NCI-H1105 (cell line): ENCODE measurements at regions not wholly inside any gene's neighbourhood (a gene's known extent, or its start where the extent isn't known, plus 50 kb on each side); places are given as distances from the start of the nearest gene placed in this dataset.

Experiments used
- DNase-seq: peaks from one replicate; lab custom pipeline; 2025; lab: John Stamatoyannopoulos, UW

- DNase-seq, result no peak
Measured at GRCh38 chr5:74424162-74424868, 216.2 kb downstream of the ENC1 start.

- DNase-seq, result no peak
Measured at GRCh38 chr5:74423383-74423782, 217.1 kb downstream of the ENC1 start.

GRCh38 chr5:74422671-74423070, 217.9 kb downstream of the ENC1 start:
- no peak for DNase-seq

- no peak for DNase-seq
Measured at GRCh38 chr5:74422030-74422429, 218.5 kb downstream of the ENC1 start.

GRCh38 chr5:74421377-74421776, 219.2 kb downstream of the ENC1 start:
- DNase-seq, result no peak

GRCh38 chr5:74420947-74421346, 219.6 kb downstream of the ENC1 start:
- DNase-seq, result no peak

GRCh38 chr5:74420220-74420619, 220.3 kb downstream of the ENC1 start:
- no peak for DNase-seq

GRCh38 chr5:74419468-74419867, 221.1 kb downstream of the ENC1 start:
- DNase-seq, result no peak

- DNase-seq, result no peak
Measured at GRCh38 chr5:74418709-74419108, 221.8 kb downstream of the ENC1 start.

- DNase-seq, result no peak
Measured at GRCh38 chr5:74418261-74418660, 222.3 kb downstream of the ENC1 start.

- DNase-seq, result no peak
Measured at GRCh38 chr5:74415695-74416102, 224.8 kb downstream of the ENC1 start.

GRCh38 chr5:74414228-74414627, 226.3 kb downstream of the ENC1 start:
- no peak for DNase-seq

- no peak for DNase-seq
Measured at GRCh38 chr5:74413403-74414048, 227.0 kb downstream of the ENC1 start.

- no peak for DNase-seq
Measured at GRCh38 chr5:74412066-74412465, 228.5 kb downstream of the ENC1 start.

GRCh38 chr5:74409712-74410111, 230.8 kb downstream of the ENC1 start:
- DNase-seq, result no peak

GRCh38 chr5:74409166-74409706, 231.3 kb downstream of the ENC1 start:
- DNase-seq, result peak; percentile 37

- no peak for DNase-seq
Measured at GRCh38 chr5:74408150-74409043, 232.1 kb downstream of the ENC1 start.

- DNase-seq, result no peak
Measured at GRCh38 chr5:74407701-74408100, 232.8 kb downstream of the ENC1 start.

GRCh38 chr5:74406844-74407243, 233.7 kb downstream of the ENC1 start:
- DNase-seq, result no peak

GRCh38 chr5:74405593-74405992, 234.9 kb downstream of the ENC1 start:
- DNase-seq, result no peak

- DNase-seq, result no peak
Measured at GRCh38 chr5:74404574-74405508, 235.7 kb downstream of the ENC1 start.
